ENCODE measurements at regions not wholly inside any gene's neighbourhood (a gene's known extent, or its start where the extent isn't known, plus 50 kb on each side); places are given as distances from the start of the nearest gene placed in this dataset.
A peak's percentile ranks its signal among the peaks of the same experiment; 100 is the strongest.

DNA sequence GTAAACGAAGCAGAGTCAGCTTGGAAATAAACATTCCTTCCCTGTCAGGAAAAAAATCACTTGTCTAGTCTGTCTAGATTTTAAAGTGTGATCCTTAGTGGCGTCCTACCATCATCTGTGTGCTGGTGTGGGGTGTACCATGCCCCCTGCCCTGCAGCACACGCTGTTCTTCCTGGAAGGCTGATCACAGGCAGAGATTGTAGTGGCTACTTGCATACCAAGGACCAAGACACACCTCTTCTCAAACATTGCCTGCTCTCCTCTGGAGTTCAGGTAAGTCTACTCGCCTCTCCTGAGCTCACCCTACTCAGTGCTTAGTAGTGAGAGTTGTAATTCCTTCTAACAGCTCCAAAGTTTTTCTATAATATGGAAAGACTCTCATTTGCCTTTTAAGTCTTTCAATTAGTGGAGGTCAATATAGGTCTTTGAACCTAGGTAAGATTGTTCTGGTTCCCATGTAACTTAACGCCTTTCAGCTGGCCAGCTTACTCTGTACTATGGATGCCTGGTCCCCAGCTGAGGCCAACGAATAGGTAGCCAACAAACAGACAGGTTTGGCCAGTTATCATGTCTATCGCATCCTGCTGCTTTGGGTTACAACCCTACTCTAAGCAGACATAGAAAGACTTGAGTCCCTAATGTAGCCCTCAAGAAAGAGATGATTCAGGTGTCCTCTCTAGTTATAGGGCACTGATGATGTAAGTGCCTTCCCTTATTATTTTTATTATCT, 55.4 kb downstream of the XCL1 start:
- no peak for DNase-seq

DNA sequence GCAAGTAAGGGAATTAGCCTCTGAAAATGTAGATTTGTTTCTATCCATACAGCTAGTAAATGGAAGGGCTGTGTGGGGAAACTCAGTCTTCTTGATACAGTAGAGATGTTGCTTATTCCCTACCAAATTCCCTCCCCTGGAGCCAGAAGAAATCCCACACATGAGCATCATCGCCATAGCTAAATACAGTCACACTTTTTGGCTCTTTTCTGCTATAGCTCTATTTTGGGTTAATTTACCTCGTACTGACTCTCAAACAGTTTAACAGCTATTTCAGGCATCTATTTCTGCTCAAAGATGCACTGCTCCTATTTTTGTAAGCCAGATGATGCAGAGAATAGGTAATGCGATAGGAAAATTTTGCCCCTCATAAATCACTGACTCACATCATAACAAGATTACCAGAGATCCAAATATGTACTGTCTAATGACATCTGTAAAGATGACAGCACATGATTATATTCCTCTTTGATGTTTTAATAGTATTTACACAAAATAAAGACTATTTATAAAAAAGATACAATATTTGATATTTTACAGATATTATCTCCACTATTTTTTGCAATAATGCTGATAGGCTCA, 58.6 kb downstream of the XCL1 start:
- no peak for DNase-seq

DNA sequence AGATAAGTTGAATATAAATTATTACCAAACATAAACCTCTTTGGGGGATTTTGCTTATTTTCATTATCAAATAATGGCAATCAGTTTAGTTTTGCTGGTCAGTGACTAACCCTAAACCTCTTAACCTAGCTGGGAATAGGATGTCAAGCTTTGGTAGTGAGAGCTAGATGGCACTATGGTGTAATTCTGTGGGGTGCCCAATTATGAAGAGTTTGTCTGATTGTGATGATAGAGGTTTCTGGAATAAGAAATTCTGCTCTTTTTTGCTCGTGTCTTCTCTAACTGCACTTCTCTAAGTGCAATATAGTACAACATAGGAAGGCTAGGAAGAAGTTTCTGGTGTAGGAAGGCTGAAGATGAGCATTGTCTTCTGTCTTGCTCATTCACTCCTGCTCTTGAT, 59.8 kb downstream of the XCL1 start:
- DNase-seq: peak; percentile 2

DNA sequence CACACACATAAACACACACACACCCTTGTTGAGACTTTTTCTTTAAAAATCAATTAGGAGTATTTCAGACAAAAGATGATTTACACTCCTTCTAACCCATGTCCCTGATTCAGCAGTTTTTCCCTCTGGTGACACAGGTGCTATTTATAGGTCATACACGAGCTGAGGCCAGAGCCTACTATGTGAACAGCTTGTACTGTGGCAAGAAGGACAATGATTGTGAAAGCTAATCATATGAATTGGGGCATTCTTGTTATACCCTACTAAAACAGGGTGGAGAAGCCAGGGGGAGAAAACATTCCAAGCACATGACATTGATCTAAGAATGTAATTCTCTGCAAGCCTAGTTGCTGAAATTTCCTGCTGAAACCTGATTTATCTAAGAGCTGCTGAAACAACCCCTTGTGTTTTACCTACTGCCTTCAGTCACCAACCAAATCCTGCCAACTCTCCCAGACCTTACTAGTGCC, 60.3 kb downstream of the XCL1 start:
- peak; percentile 2 for DNase-seq

GRCh38 chr1:168637350-168637991, 61.1 kb downstream of the XCL1 start:
- peak; percentile 31 for DNase-seq

GRCh38 chr1:168638884-168639283, 62.5 kb downstream of the XCL1 start:
- DNase-seq: no peak

DNA sequence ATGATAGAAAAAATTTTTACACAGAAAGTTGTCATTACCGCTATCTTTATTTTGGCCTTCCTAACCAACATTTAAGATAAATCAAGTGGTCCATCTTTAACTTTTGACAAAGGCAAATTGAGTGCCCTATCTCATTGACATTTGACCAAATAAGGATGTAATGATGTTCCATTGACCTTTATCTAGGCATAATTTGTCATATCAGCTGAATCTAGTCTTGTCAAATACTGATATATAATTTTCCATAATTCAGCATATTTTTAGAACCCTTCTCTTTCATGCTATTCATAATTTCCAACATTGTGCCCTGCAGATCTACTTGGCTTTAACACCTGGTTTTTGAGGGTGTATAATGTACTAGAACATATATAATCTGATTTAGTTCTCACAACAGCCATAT, 63.8 kb downstream of the XCL1 start:
- no peak for DNase-seq

- no peak for DNase-seq
Observed at GRCh38 chr1:168640836-168641235, 64.4 kb downstream of the XCL1 start.

- DNase-seq: no peak
Observed at GRCh38 chr1:168643152-168643551, 66.7 kb downstream of the XCL1 start.
